HG02588 (cell line): ENCODE measurements at regions not wholly inside any gene's neighbourhood (a gene's known extent, or its start where the extent isn't known, plus 50 kb on each side); places are given as distances from the start of the nearest gene placed in this dataset.
"Not testable (repeated sequence)": the region's sequence is repeated elsewhere in the genome, so short reads cannot be mapped to it uniquely, and the experiment has no call there.

Source experiments
- ATAC-seq: cut with Tn5 transposase; IDR thresholded peaks from one replicate; pipeline ENCODE4 v1.9.1; 2021; ENCODE audit warnings: mild to moderate bottlenecking, moderate library complexity; ENCODE audit not compliant: unreplicated experiment

- ATAC-seq = no peak
Measured at GRCh38 chr14:25887251-25887878, 710.5 kb downstream of the NOVA1 start.

- ATAC-seq = no peak
Measured at GRCh38 chr14:25884657-25885056, 713.2 kb downstream of the NOVA1 start.

DNA sequence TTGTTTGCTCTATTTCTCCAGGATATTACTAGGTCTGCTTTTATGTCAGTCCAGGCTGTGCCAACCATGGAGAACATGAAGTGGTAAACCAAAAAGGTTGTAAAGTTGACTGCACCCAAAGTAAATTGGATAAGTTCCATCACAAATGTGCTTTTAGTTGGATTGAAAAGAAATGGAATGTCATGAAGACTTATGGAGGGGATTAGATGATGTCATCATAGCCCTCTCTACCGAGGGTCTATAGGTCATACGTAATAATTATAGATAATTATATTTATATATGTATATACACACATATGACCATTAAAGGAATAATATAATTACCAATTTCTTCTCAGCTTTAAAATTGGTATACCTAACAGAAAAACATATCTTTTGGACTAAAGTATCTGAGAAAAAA lies 714.9 kb downstream of the NOVA1 start:
- no peak for ATAC-seq

DNA sequence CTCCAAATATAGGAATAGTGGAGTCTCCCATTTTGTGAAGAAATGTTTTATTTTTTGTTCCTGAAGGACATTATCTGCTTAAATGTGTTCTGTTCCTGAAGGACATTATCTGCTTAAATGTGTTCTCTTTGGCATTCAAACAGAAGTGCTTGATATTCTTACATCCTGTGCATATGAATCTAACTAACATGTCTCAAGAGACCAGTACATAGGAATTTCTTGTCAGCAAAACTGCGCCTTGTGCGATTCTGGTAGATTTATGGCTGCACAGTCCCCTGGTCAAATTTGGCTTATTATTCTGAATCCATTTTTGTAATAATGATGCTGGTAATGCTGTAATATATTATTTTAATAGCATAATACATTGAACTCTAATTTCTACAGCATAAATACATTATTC lies 722.4 kb downstream of the NOVA1 start:
- no peak for ATAC-seq

DNA sequence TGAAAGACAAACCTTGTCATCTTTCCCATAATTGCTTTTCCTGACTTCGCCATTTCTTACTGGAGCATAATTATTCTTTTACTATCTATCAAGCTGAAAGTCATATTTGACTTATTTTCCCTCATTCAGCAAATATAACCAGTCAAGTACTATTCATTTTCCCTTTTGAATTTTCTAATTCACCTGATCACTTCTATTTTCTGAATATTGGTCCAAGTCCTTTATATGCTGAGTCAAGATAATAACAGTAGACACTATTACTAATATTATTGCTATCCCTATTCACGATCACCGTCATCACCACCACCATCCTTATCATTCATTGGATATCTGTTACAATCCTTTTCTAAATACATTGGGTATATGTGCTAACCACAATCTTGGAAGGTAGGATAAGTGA lies 728.0 kb downstream of the NOVA1 start:
- ATAC-seq = no peak

GRCh38 chr14:25868521-25869314 lies 729.1 kb downstream of the NOVA1 start:
- ATAC-seq = no peak

GRCh38 chr14:25861406-25861805 lies 736.4 kb downstream of the NOVA1 start:
- ATAC-seq = no peak

DNA sequence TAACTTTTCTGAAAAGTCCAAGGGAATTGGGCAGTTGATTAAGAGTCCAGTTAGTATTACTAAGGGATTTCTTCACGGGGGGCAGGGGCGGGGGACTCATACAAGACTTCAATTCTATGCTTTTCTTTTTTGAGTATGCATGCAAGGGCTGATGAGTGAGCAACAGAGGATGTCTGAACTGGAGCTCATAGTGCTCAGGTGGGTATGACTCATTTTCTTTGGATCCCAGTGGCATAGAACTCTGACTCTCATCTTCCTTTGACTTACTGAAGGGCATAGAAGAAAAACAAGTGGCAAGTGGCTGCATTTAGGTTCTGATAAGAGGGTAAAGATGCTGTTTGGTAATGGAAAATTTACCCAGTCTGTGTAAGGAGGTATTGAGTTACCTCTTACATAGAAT lies 749.2 kb downstream of the NOVA1 start:
- no peak for ATAC-seq

DNA sequence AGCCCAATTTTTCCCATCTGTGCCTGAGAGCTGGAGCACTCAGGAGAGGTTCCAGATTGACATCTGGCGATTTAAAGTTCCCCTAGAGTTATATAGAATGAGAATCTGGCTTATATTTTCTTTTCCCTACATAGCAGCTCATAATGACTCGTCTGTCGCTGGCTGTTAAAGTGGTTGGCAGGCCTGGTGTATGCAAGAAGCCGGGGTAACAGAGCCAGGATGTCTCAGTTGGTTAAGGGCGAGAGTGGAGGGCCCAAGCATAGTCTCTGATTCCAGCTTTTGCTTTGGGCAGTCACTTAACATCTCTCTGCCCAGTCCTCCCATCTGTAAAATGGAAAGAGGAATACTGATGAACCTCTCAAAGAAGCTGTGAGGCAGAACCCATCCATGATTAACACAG lies 751.6 kb downstream of the NOVA1 start:
- no peak for ATAC-seq

GRCh38 chr14:25843481-25844470 lies 754.1 kb downstream of the NOVA1 start:
- no peak for ATAC-seq

- ATAC-seq = no peak
Measured at GRCh38 chr14:25841226-25841625, 756.6 kb downstream of the NOVA1 start.

- no peak for ATAC-seq
Measured at GRCh38 chr14:25837551-25837965, 760.3 kb downstream of the NOVA1 start.

- ATAC-seq = no peak
Measured at GRCh38 chr14:25836636-25837035, 761.2 kb downstream of the NOVA1 start.

DNA sequence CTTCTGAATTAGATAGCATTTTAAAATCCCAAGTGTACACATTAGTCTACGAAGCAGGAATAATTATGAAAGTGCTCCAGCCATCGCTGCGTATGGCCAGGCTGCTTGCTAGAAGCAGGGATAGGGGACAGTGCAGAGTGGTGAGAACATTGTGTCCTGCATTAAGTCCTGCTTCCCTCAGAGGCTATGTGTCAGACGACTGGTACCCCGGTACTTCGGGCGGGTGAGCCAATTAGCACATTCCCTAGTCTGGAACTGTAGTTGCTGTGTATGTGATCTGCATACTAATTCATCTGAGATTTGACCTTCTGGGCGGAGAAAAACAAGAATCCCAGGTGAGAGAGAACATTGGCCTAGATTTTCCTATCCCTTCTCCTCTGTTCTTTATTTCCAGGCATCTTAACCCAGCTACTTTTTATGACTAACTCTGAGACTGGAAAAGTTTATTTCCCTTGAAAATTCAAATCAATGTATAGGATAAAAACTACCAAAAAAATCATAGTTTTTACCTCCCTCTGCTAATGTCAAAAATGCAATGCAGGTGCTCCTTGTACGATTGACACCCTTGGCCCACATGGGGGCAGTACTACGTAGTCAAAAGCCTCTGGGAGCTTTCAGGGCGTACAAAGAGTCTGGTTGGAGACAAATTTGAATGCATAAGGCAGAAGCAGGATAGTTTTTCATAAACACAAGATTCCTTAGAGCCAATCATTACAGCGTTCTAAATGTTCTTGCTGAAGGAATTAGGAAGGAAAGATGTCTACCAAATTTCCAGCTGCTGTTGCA lies 764.3 kb downstream of the NOVA1 start:
- ATAC-seq = no peak

- no peak for ATAC-seq
Measured at GRCh38 chr14:25832585-25832984, 765.2 kb downstream of the NOVA1 start.

GRCh38 chr14:25828562-25828961 lies 769.3 kb downstream of the NOVA1 start:
- no peak for ATAC-seq

- ATAC-seq = no peak
Measured at GRCh38 chr14:25826105-25826504, 771.7 kb downstream of the NOVA1 start.

DNA sequence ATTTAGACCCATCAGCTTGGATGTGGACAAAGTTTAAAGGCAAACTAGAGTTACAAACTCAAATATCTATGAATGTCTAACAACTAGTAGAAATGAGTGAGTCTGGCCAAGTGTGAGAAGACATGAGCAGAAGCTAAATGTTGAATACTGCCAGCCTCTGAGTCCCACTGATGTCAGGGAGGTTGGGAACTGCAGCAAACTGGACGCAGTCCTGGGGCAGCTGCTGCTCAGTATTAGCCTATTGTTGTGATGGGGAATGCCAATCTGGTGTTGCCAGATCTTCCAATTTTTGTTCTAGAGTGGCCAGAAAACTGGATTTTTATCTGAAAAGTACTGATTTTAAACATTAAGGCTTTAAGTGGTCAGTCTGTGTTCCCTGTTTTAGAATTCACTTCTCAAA lies 770.4 kb upstream of the STXBP6 start:
- ATAC-seq = no peak

DNA sequence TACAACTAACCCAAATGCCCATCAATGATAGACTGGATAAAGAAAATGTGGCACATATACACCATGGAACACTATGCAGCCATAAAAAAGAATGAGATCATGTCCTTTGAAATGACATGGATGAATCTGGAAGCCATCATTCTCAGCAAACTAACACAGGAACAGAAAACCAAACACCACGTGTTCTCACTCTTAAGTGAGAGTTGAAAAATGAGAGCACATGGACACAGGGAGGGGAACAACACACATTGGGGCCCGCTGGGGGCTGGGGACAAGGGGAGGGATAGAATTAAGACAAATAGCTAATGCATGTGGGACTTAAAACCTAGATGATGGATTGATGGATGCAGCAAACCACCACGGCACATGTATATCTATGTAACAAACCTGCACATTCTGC lies 764.7 kb upstream of the STXBP6 start:
- ATAC-seq = not testable (repeated sequence)

DNA sequence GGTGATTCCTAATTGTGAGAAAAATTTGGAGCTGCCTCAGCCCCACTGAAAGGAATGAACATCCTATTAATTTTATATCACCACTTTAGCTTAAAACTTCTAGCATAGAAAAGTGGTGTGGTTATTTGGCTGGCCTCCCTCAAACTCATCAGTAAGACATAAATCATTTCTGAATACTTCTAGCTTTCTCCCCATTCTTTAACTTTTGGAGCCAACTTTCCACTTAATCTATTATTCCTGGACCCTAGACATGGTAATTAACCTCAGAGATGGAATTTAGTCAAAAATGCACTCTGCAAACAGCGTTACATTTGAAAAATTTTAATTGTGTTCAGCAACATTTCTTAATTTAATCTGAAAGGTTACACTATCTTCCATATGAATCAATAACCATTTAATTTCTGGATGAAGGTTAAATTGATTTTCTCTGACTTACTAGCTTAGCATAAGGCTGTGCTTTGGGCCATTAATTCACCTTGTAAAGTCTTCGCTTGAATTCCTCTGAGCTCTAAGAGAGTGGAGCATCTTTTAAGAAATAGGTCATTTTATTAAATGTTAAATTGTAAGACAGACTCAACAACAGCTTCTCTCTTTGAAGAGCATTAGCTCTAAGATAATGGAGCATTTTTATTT lies 753.6 kb upstream of the STXBP6 start:
- ATAC-seq = no peak
